ENCODE measurements at regions not wholly inside any gene's neighbourhood (a gene's known extent, or its start where the extent isn't known, plus 50 kb on each side); places are given as distances from the start of the nearest gene placed in this dataset.

GRCh38 chr9:2313512-2313911 lies 298.4 kb downstream of the SMARCA2 start:
- Histone ChIP-seq H3K27ac (ENCODE audit: low read length) (no peak overlapping the region), H3K4me1 (ENCODE audit: control insufficient read depth, insufficient read depth, low read length) (no peaks in the 10 kb centered on the region), H3K9me3 (ENCODE audit: control insufficient read depth, low read depth, low read length) (no peaks in the 10 kb centered on the region), H3K36me3 (ENCODE audit: control insufficient read depth, insufficient read depth, low read length) (no peaks in the 10 kb centered on the region), H3K27me3 (ENCODE audit: control insufficient read depth, insufficient read depth, low read length) (no peaks in the 10 kb centered on the region), H3K4me3 (ENCODE audit: low read length) (no peak overlapping the region)
- no peak for DNase-seq
- 80% methylated on average over 1 of the region's 1 CpG for WGBS (ENCODE audit: insufficient coverage, low lambda C conversion rate)

GRCh38 chr9:2317591-2317990 lies 302.4 kb downstream of the SMARCA2 start:
- H3K4me3 ChIP-seq (ENCODE audit: low read length), result no peak overlapping the region
- no peaks in the 10 kb centered on the region for H3K4me1 ChIP-seq (ENCODE audit: control insufficient read depth, insufficient read depth, low read length)
- H3K9me3 ChIP-seq (ENCODE audit: control insufficient read depth, low read depth, low read length), result no peaks in the 10 kb centered on the region
- H3K36me3 ChIP-seq (ENCODE audit: control insufficient read depth, insufficient read depth, low read length), result no peaks in the 10 kb centered on the region
- WGBS (ENCODE audit: insufficient coverage, low lambda C conversion rate), result no CpG with 5 or more reads among the region's 1 CpG
- no peak overlapping the region for H3K27ac ChIP-seq (ENCODE audit: low read length)
- no peaks in the 10 kb centered on the region for H3K27me3 ChIP-seq (ENCODE audit: control insufficient read depth, insufficient read depth, low read length)
- no peak for DNase-seq

DNA sequence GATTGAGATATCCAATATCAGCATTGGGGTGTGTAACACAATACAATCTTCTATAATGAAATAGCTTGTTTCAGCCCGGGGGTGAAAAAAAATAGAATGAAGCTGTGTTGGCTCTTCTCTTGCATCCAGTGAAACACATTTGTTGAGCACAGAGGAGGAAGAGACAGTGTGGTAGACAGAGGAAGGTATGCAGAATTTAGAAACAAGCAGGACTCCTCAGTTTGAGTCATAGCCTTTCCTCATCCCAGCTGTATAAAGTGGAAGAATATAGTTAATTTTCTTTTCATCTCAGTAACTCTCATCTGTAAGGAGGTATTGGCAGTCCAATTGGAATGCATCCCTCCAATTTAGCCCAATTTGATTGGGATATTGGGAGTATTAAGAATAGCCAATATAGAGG lies 302.2 kb upstream of the VLDLR start:
- no peak for DNase-seq
- H3K4me3 ChIP-seq (ENCODE audit: low read length), result no peak overlapping the region
- WGBS (ENCODE audit: insufficient coverage, low lambda C conversion rate), result no CpG with 5 or more reads among the region's 1 CpG
- no peaks in the 10 kb centered on the region for H3K9me3 ChIP-seq (ENCODE audit: control insufficient read depth, low read depth, low read length)
- no peaks in the 10 kb centered on the region for H3K4me1 ChIP-seq (ENCODE audit: control insufficient read depth, insufficient read depth, low read length)
- no peaks in the 10 kb centered on the region for H3K27me3 ChIP-seq (ENCODE audit: control insufficient read depth, insufficient read depth, low read length)
- no peak overlapping the region for H3K27ac ChIP-seq (ENCODE audit: low read length)
- no peaks in the 10 kb centered on the region for H3K36me3 ChIP-seq (ENCODE audit: control insufficient read depth, insufficient read depth, low read length)

DNA sequence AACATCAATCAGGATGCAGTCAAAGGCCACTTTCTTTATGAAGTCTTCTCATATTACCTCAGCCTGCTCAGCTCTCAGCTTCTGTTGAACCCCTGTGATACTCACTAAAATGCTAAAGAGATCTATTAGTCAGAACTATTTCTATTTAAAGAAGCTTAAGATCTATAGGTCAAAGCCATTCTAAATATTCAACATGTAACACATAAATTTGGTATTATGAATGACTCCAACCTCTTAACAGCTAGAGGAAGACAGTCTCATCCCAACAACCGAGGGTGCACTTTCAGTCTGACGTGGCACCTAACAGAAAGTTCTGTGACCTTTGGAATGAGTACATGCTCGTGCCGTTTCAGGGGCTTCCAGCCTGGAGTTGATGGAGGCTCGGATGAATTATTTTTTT lies 301.5 kb upstream of the VLDLR start:
- Histone ChIP-seq H3K27me3 (ENCODE audit: control insufficient read depth, insufficient read depth, low read length) (no peaks in the 10 kb centered on the region), H3K36me3 (ENCODE audit: control insufficient read depth, insufficient read depth, low read length) (no peaks in the 10 kb centered on the region)

GRCh38 chr9:2320632-2321031 lies 301.0 kb upstream of the VLDLR start:
- Histone ChIP-seq H3K36me3 (ENCODE audit: control insufficient read depth, insufficient read depth, low read length) (no peaks in the 10 kb centered on the region), H3K4me3 (ENCODE audit: low read length) (no peak overlapping the region), H3K4me1 (ENCODE audit: control insufficient read depth, insufficient read depth, low read length) (no peaks in the 10 kb centered on the region), H3K27me3 (ENCODE audit: control insufficient read depth, insufficient read depth, low read length) (no peaks in the 10 kb centered on the region), H3K9me3 (ENCODE audit: control insufficient read depth, low read depth, low read length) (no peaks in the 10 kb centered on the region), H3K27ac (ENCODE audit: low read length) (no peak overlapping the region)
- WGBS (ENCODE audit: insufficient coverage, low lambda C conversion rate), result 86% methylated on average over 1 of the region's 2 CpGs
- no peak for DNase-seq

More for the DNA sequence above, 301.5 kb upstream of the VLDLR start:
- H3K4me3 ChIP-seq (ENCODE audit: low read length), result no peak overlapping the region
- H3K27ac ChIP-seq (ENCODE audit: low read length), result no peak overlapping the region
- H3K9me3 ChIP-seq (ENCODE audit: control insufficient read depth, low read depth, low read length), result no peaks in the 10 kb centered on the region
- no CpG with 5 or more reads among the region's 5 CpGs for WGBS (ENCODE audit: insufficient coverage, low lambda C conversion rate)
- DNase-seq, result no peak
- H3K4me1 ChIP-seq (ENCODE audit: control insufficient read depth, insufficient read depth, low read length), result no peaks in the 10 kb centered on the region

DNA sequence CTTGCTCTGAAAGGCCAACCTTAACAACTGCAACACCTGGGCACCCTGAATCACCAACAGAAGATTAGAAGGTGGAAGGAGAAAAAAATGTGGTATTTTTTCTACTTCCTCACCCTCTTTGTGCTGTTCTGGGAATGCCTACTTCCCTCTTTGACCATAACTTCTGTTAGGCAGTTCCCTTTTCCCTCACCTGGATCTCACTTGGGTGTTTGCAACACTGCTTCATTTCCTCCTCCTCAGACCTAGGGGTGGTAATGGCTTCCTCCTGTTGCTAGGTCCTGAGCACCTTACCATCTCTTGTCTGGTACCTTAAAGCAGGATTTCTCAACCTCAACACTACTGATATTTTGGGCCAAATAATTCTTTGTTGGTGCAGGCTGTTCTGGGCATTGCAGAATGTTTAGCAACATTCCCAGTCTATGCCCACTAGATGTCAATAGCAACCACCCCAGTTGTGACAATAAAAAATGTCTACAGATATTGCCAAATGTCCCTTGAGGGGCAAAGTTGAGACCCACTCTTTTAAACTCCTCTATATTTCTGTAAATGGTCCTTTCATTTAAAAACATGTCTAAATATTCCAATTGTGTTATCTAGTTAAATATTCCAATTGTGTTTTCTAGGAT lies 300.0 kb upstream of the VLDLR start:
- H3K27ac ChIP-seq (ENCODE audit: low read length), result no peak overlapping the region
- no peaks in the 10 kb centered on the region for H3K27me3 ChIP-seq (ENCODE audit: control insufficient read depth, insufficient read depth, low read length)
- H3K36me3 ChIP-seq (ENCODE audit: control insufficient read depth, insufficient read depth, low read length), result no peaks in the 10 kb centered on the region
- no peaks in the 10 kb centered on the region for H3K9me3 ChIP-seq (ENCODE audit: control insufficient read depth, low read depth, low read length)
- no peaks in the 10 kb centered on the region for H3K4me1 ChIP-seq (ENCODE audit: control insufficient read depth, insufficient read depth, low read length)
- DNase-seq, result no peak
- no peak overlapping the region for H3K4me3 ChIP-seq (ENCODE audit: low read length)

DNA sequence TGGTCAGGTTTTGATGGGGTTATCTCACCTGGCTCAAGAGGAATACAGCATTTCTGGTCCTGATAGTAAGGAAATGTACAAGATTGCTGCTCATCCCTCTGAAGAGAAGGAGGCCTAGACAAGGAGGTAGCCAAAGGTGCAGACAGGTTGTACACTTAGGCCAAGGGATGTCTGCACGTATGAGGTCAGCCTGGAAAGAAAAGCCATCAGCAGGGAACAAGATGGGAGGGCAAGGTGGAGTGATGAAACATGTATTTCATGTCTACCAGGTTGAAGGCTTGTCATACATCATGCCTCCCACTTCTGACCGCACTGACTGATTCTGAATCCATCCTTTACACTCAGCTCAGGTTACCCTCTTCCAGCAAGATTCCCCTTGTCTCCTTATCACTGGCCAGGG lies 296.8 kb upstream of the VLDLR start:
- Histone ChIP-seq H3K4me1 (ENCODE audit: control insufficient read depth, insufficient read depth, low read length) (no peaks in the 10 kb centered on the region), H3K9me3 (ENCODE audit: control insufficient read depth, low read depth, low read length) (no peaks in the 10 kb centered on the region), H3K27me3 (ENCODE audit: control insufficient read depth, insufficient read depth, low read length) (no peaks in the 10 kb centered on the region), H3K4me3 (ENCODE audit: low read length) (no peak overlapping the region), H3K27ac (ENCODE audit: low read length) (no peak overlapping the region), H3K36me3 (ENCODE audit: control insufficient read depth, insufficient read depth, low read length) (no peaks in the 10 kb centered on the region)
- no CpG with 5 or more reads among the region's 2 CpGs for WGBS (ENCODE audit: insufficient coverage, low lambda C conversion rate)
- no peak for DNase-seq

DNA sequence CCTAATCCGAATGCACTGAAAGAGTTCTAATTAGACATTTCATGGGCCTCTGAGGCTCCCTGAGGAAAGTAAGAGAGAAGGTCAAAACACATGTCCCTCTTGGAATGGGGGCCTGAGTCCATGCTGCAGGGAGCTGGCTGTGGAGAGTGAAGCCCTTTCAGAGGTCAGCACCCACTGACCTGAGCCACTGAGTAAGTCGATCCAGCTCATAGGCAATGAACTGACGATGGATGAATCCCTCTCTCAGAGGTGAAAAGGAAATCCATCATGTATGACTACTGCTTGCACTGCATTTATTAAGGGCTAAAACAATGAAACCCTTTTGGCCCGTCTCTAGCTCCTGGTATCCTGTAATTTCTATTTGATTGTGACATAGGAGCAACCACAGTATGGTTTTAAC lies 288.9 kb upstream of the VLDLR start:
- no peak overlapping the region for H3K27ac ChIP-seq (ENCODE audit: low read length)
- no peaks in the 10 kb centered on the region for H3K9me3 ChIP-seq (ENCODE audit: control insufficient read depth, low read depth, low read length)
- H3K27me3 ChIP-seq (ENCODE audit: control insufficient read depth, insufficient read depth, low read length), result no peaks in the 10 kb centered on the region
- no peak for DNase-seq
- no peaks in the 10 kb centered on the region for H3K4me1 ChIP-seq (ENCODE audit: control insufficient read depth, insufficient read depth, low read length)
- H3K36me3 ChIP-seq (ENCODE audit: control insufficient read depth, insufficient read depth, low read length), result no peaks in the 10 kb centered on the region
- 71% methylated on average over 1 of the region's 4 CpGs for WGBS (ENCODE audit: insufficient coverage, low lambda C conversion rate)
- no peak overlapping the region for H3K4me3 ChIP-seq (ENCODE audit: low read length)

- Histone ChIP-seq H3K27me3 (ENCODE audit: control insufficient read depth, insufficient read depth, low read length) (no peaks in the 10 kb centered on the region), H3K4me1 (ENCODE audit: control insufficient read depth, insufficient read depth, low read length) (no peaks in the 10 kb centered on the region), H3K36me3 (ENCODE audit: control insufficient read depth, insufficient read depth, low read length) (no peaks in the 10 kb centered on the region), H3K9me3 (ENCODE audit: control insufficient read depth, low read depth, low read length) (no peaks in the 10 kb centered on the region), H3K4me3 (ENCODE audit: low read length) (no peak overlapping the region), H3K27ac (ENCODE audit: low read length) (no peak overlapping the region)
- no peak for DNase-seq
- no CpG with 5 or more reads among the region's 4 CpGs for WGBS (ENCODE audit: insufficient coverage, low lambda C conversion rate)
Observed at GRCh38 chr9:2335260-2335659, 286.3 kb upstream of the VLDLR start.

- no peaks in the 10 kb centered on the region for H3K4me1 ChIP-seq (ENCODE audit: control insufficient read depth, insufficient read depth, low read length)
- DNase-seq, result no peak
- no peak overlapping the region for H3K4me3 ChIP-seq (ENCODE audit: low read length)
- WGBS (ENCODE audit: insufficient coverage, low lambda C conversion rate), result 79% methylated on average over 3 of the region's 4 CpGs
- no peaks in the 10 kb centered on the region for H3K9me3 ChIP-seq (ENCODE audit: control insufficient read depth, low read depth, low read length)
- no peak overlapping the region for H3K27ac ChIP-seq (ENCODE audit: low read length)
- H3K36me3 ChIP-seq (ENCODE audit: control insufficient read depth, insufficient read depth, low read length), result no peaks in the 10 kb centered on the region
- no peaks in the 10 kb centered on the region for H3K27me3 ChIP-seq (ENCODE audit: control insufficient read depth, insufficient read depth, low read length)
Observed at GRCh38 chr9:2336055-2336454, 285.5 kb upstream of the VLDLR start.

DNA sequence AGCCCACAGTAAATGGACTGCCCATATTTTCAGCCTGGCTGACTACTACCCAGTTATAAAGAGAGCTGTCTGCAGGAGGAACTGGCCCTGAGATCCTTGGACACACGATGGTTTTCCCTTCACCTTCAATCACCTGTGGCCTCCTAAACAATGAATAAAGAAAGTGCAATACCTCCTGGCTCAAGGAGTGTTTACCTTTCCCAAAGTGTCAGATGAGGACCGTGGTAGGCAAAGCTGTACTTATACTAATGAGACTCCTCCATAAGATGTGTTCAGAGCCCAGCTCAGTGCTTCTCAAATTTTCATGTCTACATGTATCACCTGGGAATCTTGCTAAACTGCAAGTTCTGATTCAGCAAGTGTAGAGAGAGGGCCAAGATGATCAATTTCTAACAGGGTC lies 284.5 kb upstream of the VLDLR start:
- H3K36me3 ChIP-seq (ENCODE audit: control insufficient read depth, insufficient read depth, low read length), result no peaks in the 10 kb centered on the region
- H3K9me3 ChIP-seq (ENCODE audit: control insufficient read depth, low read depth, low read length), result no peaks in the 10 kb centered on the region
- H3K4me3 ChIP-seq (ENCODE audit: low read length), result no peak overlapping the region
- no peak for DNase-seq
- H3K4me1 ChIP-seq (ENCODE audit: control insufficient read depth, insufficient read depth, low read length), result no peaks in the 10 kb centered on the region
- H3K27ac ChIP-seq (ENCODE audit: low read length), result no peak overlapping the region
- no peaks in the 10 kb centered on the region for H3K27me3 ChIP-seq (ENCODE audit: control insufficient read depth, insufficient read depth, low read length)
- WGBS (ENCODE audit: insufficient coverage, low lambda C conversion rate), result no CpG with 5 or more reads among the region's 2 CpGs

All from large intestine (tissue), 3 donors.